Bone marrow (tissue), 2 donors: ENCODE measurements at regions not wholly inside any gene's neighbourhood (a gene's known extent, or its start where the extent isn't known, plus 50 kb on each side); places are given as distances from the start of the nearest gene placed in this dataset.
"Not testable (repeated sequence)": the region's sequence is repeated elsewhere in the genome, so short reads cannot be mapped to it uniquely, and the experiment has no call there.

Experiments
- DNase-seq, 2 donors: peaks; one replicate each; lab custom pipeline; 2025; lab: John Stamatoyannopoulos, UW

GRCh38 chr6:8918196-8918595, 482.9 kb upstream of the SLC35B3 start:
- DNase-seq = no peak

DNA sequence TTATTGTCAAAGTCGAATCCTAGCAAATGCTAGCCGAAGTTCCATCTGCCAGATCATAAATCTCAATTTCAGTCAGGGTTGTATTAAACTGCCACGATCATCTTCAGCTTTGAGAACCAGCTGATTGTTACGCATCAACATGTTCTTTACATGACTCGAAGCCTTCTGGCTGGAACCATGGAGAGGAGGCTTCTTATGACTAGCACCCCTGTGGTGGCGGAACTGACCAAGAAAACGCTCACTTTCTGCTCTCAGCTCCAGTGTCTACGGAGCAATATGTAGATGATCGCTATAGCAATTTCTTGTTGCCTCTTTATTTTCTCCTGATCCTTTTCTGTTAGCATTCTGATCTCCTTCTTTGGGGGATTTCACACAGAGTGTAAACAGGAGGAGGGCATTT, 479.4 kb upstream of the SLC35B3 start:
- DNase-seq = no peak

DNA sequence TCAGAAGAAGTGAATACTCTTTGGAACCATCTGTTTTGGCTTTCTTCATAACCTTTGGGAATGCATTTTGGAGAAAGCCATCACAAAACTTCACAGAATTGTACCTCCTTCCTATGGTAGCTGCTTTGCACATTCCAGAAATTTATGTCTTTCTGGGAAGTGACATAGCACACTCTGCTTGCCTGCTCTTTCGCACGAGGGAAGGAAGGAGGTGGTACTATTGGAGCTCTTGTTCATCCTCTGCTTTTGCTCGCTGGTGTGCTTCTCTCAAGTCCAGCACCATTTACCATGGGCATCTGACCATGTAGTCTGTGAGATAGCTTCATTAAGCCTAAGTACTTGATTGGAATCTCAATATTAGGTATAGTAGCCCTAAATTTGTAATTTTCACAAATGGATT, 473.3 kb upstream of the SLC35B3 start:
- DNase-seq = no peak

GRCh38 chr6:8906699-8907098, 471.4 kb upstream of the SLC35B3 start:
- DNase-seq = no peak

DNA sequence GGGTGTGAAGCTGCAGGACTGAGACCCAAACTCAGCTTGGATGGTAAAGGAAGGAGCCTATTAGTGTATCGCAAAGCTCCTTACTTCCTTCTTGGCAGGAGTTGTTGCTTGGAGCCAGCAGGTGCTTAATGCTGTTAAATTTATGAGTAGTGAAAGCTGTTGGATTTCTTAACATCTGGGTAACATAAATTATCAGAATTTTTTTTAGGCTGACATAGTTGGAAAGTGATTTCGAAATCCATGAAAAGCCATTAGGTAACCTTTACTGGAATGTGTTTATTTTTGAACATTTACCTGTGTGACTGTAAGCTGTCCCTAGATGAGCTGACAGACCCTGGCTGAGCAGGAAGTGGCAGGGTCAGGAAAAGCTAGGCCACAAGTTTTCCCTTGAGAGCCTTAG, 470.4 kb upstream of the SLC35B3 start:
- no peak for DNase-seq

- DNase-seq = no peak
Measured at GRCh38 chr6:8904754-8905153, 469.4 kb upstream of the SLC35B3 start.

DNA sequence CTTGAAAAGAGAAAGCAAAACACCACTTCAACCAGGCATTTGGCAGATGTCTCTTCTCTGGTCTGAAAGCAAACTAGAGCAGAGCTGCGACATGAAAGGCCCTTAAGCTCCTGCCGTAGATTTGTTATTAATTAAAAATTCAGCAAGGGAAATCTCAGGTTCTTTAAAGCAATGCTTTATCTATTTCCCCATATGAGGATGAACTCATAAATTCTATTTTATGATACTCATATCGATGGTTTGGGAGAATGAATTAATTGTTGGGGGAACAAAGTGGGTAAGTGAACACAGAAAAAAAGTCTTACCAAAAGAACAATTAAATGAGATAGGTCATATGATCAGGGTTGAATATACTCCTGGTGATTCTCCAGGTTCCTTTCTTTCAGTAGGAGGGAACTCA, 464.7 kb upstream of the SLC35B3 start:
- DNase-seq = no peak

DNA sequence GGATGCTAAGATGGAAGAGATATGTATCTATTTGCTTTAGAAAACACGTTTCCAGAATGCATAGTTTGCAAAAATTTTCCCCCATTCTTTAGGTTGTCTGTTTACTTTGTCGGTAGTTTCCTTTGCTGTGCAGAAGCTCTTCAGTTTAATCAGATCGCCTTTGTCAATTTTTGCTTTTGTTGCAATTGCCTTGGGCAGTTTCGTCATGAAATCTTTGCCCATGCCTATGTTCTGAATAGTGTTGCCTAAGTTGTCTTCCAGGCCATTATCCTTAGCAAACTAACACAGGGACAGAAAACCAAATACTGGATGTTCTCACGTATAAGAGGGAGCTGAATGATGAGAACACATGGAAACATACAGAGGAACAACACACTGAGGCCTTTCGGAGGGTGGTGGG, 454.2 kb upstream of the SLC35B3 start:
- DNase-seq = no peak

GRCh38 chr6:8888468-8888867, 453.1 kb upstream of the SLC35B3 start:
- no peak for DNase-seq

GRCh38 chr6:8881663-8882062, 446.3 kb upstream of the SLC35B3 start:
- DNase-seq = no peak

GRCh38 chr6:8879334-8879733, 444.0 kb upstream of the SLC35B3 start:
- no peak for DNase-seq

GRCh38 chr6:8875986-8876385, 440.6 kb upstream of the SLC35B3 start:
- DNase-seq = no peak

- DNase-seq = no peak
Measured at GRCh38 chr6:8872589-8872988, 437.2 kb upstream of the SLC35B3 start.

- no peak for DNase-seq
Measured at GRCh38 chr6:8865451-8865850, 430.1 kb upstream of the SLC35B3 start.

- DNase-seq = no peak
Measured at GRCh38 chr6:8860671-8861070, 425.3 kb upstream of the SLC35B3 start.

DNA sequence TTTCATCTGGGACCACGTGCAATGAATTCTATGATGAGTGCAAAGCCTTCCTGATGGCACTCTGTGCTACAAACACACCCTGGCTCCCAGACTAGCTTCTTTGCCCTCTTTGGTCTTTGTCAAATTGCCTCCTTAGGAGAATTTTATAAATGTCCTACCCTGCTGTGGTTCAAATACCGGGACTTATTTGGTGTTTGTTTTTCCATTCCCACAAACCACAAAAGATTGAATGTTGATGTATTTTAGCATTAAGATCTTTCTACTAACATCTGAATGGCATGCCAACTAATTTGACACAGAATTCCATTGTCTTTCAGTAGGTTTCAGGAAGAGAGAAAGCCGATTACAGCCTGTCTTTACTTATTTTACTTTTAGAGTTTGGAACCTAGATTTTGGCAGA, 424.2 kb upstream of the SLC35B3 start:
- no peak for DNase-seq

GRCh38 chr6:8858854-8859331, 423.5 kb upstream of the SLC35B3 start:
- no peak for DNase-seq

DNA sequence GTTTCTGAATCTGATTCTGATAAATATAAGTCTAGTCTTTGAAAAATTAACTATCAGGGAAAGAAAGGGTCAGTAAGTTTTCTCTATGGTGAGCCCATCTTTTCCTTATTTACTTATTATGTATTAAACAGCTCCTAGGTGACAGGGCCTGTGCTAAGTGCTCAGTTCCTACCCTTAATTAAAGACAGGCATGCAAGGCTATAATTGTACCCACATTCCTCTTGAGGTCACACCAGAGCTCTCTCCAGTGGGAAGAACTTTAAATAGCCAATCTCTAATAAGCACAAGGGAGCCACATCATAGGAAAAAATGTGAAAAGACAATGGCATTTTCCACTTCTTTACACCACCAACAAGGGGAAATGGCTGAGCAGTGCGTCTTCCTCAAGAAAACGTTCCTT, 421.8 kb upstream of the SLC35B3 start:
- no peak for DNase-seq

- DNase-seq = no peak
Measured at GRCh38 chr6:8855411-8855810, 420.1 kb upstream of the SLC35B3 start.

- DNase-seq = no peak
Measured at GRCh38 chr6:8852332-8852731, 417.0 kb upstream of the SLC35B3 start.

DNA sequence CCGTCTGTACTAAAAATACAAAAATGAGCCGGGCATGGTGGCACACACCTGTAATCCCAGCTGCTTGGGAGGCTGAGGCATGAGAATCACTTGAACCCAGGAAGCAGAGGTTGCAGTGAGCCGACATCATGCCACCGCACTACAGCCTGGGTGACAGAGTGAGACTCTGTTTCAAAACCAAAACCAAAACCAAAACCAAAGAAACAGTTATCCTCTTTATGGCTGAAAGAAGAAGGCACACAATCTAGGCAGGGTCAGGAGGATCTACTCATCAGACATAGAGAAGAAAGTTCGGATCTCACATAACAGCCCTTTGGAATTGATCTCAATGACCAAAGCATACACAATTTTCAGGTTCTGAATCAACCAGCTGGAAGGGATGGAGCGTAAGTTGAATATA, 411.3 kb upstream of the SLC35B3 start:
- DNase-seq = not testable (repeated sequence)

GRCh38 chr6:8845690-8846089, 410.3 kb upstream of the SLC35B3 start:
- no peak for DNase-seq

DNA sequence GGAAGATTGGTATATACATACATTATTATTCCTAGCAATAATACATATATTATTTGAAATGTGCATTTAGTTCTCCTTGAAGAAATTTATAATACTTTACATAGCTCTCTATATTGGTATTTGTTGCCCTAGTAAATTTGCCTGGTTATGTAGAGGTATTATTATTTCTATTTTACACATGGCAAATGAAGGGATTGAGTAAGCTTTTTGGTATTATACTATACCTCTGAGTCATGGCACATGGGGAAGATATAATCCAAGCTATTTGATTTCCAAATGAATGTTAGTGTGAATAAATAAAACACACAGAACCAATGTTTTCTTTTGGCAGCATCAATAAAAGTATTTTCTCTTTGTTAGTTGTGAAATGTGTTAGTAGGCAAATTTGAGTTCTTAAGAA, 409.6 kb upstream of the SLC35B3 start:
- DNase-seq = no peak

DNA sequence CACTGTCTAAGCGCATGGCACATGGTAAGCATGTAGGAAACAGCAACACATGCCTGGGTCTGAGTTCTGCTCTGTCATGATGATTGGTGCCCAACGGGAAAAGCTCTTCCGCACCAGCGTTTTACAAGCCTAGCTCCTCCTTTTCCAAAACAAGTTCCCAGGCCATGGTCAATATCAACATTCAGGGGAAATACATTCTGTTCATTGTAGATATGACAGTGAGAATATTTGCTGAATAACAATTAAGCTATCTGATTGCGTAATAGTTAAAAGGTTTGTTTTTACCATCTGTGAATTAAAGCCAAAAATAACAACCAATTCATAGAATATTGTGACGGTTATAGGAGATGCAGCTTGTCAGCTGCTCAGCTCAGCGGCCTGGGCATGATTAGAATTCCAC, 404.3 kb upstream of the SLC35B3 start:
- DNase-seq = no peak

DNA sequence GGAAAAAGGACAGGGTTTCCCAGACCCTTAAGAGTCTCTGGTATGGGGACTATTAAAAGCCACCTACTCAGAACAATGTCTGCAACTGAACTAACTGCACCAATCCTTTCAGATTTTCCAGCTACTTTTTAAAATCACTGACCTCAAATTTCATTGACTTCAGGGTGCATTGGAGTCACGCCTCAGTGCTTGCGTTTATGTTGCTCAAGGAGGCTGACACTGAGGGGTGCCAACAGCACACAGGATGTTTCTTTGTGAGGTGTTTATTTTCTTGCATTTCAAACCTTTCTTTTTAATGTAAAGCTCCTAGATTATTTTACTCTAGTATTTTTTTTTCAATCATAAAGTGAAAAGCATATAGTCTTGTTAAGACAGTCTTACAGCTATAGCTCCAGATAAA, 402.0 kb upstream of the SLC35B3 start:
- no peak for DNase-seq
